IPS-15b (cell line): ENCODE measurements at regions not wholly inside any gene's neighbourhood (a gene's known extent, or its start where the extent isn't known, plus 50 kb on each side); places are given as distances from the start of the nearest gene placed in this dataset.

Experiments used
- H3K27me3 ChIP-seq: one replicate; pipeline ENCODE4 v1.6.1; 2013; ENCODE audit warnings: low read length; ENCODE audit not compliant: control insufficient read depth, insufficient read depth
- H3K36me3 ChIP-seq: one replicate; pipeline ENCODE4 v1.6.1; 2013; ENCODE audit warnings: low read length; ENCODE audit not compliant: control insufficient read depth, insufficient read depth
- H3K4me1 ChIP-seq: one replicate; pipeline ENCODE4 v1.6.1; 2013; ENCODE audit warnings: mild to moderate bottlenecking, low read length; ENCODE audit not compliant: control insufficient read depth, insufficient read depth
- H3K4me3 ChIP-seq: one replicate; pipeline ENCODE4 v1.5.1; 2013; ENCODE audit warnings: low read depth, low read length
- H3K9ac ChIP-seq: one replicate; pipeline ENCODE4 v1.6.1; 2013; ENCODE audit warnings: low read depth, mild to moderate bottlenecking, low read length
- H3K9me3 ChIP-seq: one replicate; pipeline ENCODE4 v1.6.1; 2013; ENCODE audit warnings: mild to moderate bottlenecking, low read length; ENCODE audit not compliant: control insufficient read depth, insufficient read depth

- no peaks in the 10 kb centered on the region for H3K9me3 ChIP-seq
- H3K4me3 ChIP-seq, result no peak overlapping the region
- no peaks in the 10 kb centered on the region for H3K27me3 ChIP-seq
- no peaks in the 10 kb centered on the region for H3K36me3 ChIP-seq
- H3K9ac ChIP-seq, result no peak overlapping the region
- no peaks in the 10 kb centered on the region for H3K4me1 ChIP-seq
Measured at GRCh38 chr5:9686216-9686615, 56.1 kb upstream of the TAS2R1 start.

- H3K27me3 ChIP-seq, result no peaks in the 10 kb centered on the region
- no peaks in the 10 kb centered on the region for H3K9me3 ChIP-seq
- H3K9ac ChIP-seq, result no peak overlapping the region
- no peaks in the 10 kb centered on the region for H3K4me1 ChIP-seq
- H3K36me3 ChIP-seq, result no peaks in the 10 kb centered on the region
- H3K4me3 ChIP-seq, result no peak overlapping the region
Measured at GRCh38 chr5:9681706-9682105, 51.6 kb upstream of the TAS2R1 start.
